GM10266 (cell line): ENCODE measurements at regions not wholly inside any gene's neighbourhood (a gene's known extent, or its start where the extent isn't known, plus 50 kb on each side); places are given as distances from the start of the nearest gene placed in this dataset.

Experiments used
- DNase-seq: peaks from one replicate; pipeline ENCODE4 v3.0.0; 2012; ENCODE audit errors: extremely low spot score
- TF ChIP-seq, protein P1 (sequence below): IDR thresholded peaks from 2 replicates; pipeline ENCODE4 v1.5.1; 2012; ENCODE audit warnings: mild to moderate bottlenecking, low read depth; ENCODE audit not compliant: control insufficient read depth, insufficient read depth; ENCODE audit errors: missing control alignments

DNA sequence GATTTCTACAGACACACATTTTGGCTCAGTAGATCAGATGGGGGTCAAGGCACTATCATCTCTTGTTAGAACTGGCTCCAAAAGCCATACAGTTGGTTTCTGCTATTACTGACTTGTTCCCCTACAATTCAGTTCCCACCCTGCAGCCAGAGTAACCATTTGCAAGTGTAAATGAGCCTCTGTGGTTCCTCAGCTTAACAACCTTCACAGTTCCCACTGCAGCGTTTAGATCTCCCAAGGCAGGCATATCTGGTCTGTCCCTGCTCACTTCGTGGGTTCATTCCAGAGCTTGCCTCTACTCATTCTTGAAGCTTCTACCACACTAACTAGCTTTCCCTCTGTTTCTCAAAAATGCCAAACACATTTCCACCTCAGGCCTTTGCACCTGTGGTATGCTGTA is 186.1 kb downstream of the CBLN1 start:
- no peak for DNase-seq
- TF ChIP-seq, protein P1, sequence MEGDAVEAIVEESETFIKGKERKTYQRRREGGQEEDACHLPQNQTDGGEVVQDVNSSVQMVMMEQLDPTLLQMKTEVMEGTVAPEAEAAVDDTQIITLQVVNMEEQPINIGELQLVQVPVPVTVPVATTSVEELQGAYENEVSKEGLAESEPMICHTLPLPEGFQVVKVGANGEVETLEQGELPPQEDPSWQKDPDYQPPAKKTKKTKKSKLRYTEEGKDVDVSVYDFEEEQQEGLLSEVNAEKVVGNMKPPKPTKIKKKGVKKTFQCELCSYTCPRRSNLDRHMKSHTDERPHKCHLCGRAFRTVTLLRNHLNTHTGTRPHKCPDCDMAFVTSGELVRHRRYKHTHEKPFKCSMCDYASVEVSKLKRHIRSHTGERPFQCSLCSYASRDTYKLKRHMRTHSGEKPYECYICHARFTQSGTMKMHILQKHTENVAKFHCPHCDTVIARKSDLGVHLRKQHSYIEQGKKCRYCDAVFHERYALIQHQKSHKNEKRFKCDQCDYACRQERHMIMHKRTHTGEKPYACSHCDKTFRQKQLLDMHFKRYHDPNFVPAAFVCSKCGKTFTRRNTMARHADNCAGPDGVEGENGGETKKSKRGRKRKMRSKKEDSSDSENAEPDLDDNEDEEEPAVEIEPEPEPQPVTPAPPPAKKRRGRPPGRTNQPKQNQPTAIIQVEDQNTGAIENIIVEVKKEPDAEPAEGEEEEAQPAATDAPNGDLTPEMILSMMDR, result no peak

DNA sequence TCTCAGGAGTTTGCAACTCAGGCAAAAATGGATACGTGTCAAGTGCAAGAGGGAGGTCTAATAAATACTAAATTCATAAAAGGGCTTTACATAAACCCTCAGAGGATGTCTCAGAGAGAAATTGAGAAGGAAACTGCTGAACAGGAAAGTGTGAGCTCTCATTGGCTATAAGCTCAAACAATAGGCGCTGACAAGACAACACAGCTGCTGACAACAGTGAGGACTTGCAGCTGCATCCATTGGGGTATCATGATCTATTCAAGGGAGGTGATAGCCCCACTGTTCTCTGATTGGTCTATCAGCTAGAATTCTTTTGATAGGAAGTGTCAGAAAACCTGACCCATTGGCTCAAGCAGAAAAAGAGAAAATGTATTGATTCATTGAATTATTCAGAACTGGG is 187.2 kb downstream of the CBLN1 start:
- DNase-seq, result no peak
- TF ChIP-seq, protein P1, result no peak

DNA sequence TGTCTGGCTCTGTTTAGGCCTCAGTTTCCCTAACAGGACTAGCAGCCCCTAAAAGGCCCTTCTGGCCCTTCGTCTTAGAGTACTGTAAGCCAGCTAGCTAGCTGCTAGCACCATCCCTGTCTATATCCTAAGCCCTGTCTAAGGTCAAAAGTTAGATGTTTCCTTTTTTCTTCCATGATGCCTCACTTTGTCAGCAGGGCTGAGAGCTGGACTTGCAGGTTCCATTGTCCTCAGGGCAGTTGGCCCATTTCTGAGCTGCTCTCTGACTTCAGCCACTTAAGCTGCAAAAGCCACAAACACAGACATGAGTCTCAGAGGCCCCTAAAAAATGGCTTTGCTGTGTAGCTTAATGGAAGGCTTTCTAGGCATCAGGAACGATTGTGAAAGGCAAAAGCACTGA is 187.7 kb downstream of the CBLN1 start:
- no peak for DNase-seq
- TF ChIP-seq, protein P1, result no peak

DNA sequence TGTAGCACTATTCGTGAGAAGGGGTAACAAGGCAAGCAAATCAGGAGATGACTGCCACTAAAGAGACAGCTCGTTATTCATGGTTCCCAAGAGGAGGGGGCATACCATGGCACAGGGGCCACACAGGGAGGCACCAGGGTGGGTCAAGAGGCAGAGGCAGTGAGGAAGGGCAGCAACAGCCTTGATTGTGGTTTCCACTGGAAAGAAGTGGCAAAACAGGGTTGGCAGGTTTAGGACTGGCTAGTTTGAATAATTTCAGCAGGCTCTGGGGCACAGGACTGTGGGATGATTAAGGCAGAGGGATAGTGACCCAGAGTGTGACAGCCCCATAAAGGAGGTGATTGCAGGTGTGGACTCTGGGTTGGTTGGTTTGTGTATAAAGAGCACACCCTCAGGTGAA is 188.9 kb downstream of the CBLN1 start:
- TF ChIP-seq, protein P1, result no peak
- DNase-seq, result no peak

DNA sequence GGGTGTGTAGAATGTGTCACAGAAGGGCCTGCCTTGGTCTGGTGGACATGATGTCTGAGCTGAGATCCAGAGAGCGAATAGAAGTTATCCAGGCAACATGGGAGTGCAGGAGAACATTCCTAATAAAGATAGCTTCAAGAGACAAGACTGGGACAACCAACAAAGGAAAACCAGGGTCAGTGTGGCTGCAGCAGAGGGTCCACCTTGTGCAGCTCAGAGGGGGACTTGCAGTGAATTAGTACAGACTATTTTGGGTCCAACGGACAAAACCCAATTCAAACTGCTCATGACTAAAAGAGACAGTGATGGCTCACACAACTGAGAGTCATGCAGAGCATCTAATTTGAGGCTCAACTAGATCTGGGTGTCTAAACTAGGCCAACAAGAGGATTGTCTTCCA is 192.1 kb downstream of the CBLN1 start:
- TF ChIP-seq, protein P1, result no peak
- no peak for DNase-seq

DNA sequence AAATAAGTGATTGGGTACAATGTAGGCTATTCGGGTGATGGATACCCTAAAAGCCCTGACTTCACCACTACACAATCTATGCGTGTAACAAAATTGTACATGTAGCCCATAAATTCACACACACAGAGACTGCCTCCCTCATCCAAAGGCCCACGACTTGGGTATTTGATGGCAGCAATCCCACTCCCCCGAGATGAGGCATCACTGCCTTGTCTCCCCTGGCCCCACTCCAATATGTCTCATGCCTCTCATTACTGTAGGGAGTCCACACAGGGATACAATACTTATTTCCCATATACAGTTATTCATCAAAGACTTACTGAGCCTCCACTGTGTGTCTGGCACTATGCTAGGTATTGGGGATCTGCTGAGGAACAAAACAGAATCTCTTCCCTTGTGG is 192.6 kb downstream of the CBLN1 start:
- TF ChIP-seq, protein P1, result no peak
- no peak for DNase-seq

DNA sequence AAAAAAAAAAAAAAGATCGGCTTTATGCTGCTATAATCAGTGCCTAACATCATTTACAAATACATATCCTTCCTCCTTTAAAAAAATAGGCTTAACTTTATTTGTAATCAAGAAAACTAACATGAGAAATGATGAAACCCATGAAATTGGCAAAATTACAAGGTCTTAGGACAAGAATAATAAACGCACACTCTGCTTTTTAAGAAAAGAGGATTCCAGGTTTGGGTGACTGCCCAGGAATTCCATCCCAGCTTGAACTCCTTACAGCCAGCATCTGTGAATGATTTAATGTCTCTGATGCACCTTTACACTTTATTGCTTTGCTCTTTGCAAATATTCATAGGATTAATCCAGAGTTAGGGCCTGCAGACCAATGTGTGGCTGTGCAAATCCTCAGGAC is 196.0 kb downstream of the CBLN1 start:
- no peak for DNase-seq

More for the DNA sequence above, 196.0 kb downstream of the CBLN1 start:
- TF ChIP-seq, protein P1, result no peak
